Breast epithelium (tissue), 3 donors: ENCODE measurements at regions not wholly inside any gene's neighbourhood (a gene's known extent, or its start where the extent isn't known, plus 50 kb on each side); places are given as distances from the start of the nearest gene placed in this dataset.

Experiments
- CTCF ChIP-seq, 3 donors: fragments of 450-650 bp; IDR thresholded peaks; one replicate each; pipeline ENCODE4 v1.5.1; 2016 to 2017; ENCODE audit warnings: antibody characterized with exemption in 3 of 3, mild to moderate bottlenecking in 3 of 3, moderate library complexity in 3 of 3
- POLR2A ChIP-seq: fragments of 450-650 bp; IDR thresholded peaks from one replicate; pipeline ENCODE4 v1.6.1; 2016; ENCODE audit warnings: antibody characterized with exemption, mild to moderate bottlenecking, moderate library complexity
- POLR2AphosphoS5 ChIP-seq, 3 donors: sonication (generic); formaldehyde crosslinking; IDR thresholded peaks; one replicate each; pipeline ENCODE4 v1.6.1; 2017; ENCODE audit warnings: antibody characterized with exemption in 3 of 3

- no peak for TF ChIP-seq CTCF (IDR thresholded peaks at IDR 0.05)
- TF ChIP-seq POLR2AphosphoS5 (IDR thresholded peaks at IDR 0.05): no peak
- TF ChIP-seq POLR2A: no peak
Measured at GRCh38 chr18:70420146-70420898, 131.5 kb downstream of the SOCS6 start.
